IMR-90 (cell line): ENCODE measurements at regions not wholly inside any gene's neighbourhood (a gene's known extent, or its start where the extent isn't known, plus 50 kb on each side); places are given as distances from the start of the nearest gene placed in this dataset.

ENCODE experiments used
- ATAC-seq: fragments of 200-7000 bp; cut with Tn5 transposase; 2 replicates; pipeline ENCODE4 v1.9.1; 2020; ENCODE audit warnings: low read depth, mild to moderate bottlenecking, moderate library complexity
- BruUV-seq: library from RNA; stranded (reverse); fragments of 400-500 nt; replicated peaks from 2 replicates; lab custom pipeline; 2021; lab: Mats Ljungman, UMichigan
- CTCF ChIA-PET: fragments of 300-600 bp; formaldehyde crosslinking; extraction: SDS; loops from one replicate; lab custom pipeline; 2021; ENCODE audit warnings: antibody characterized with exemption; lab: Yijun Ruan, JAX
- POLR2A ChIA-PET: fragments of 300-600 bp; sonication (Branson Sonifier 250); formaldehyde crosslinking; loops from one replicate; lab custom pipeline; 2022; ENCODE audit warnings: antibody characterized with exemption; ENCODE audit not compliant: unreplicated experiment; lab: Charles Lee
- DNase-seq: peaks from one replicate; pipeline ENCODE4 v3.0.0; 2013
- H2AFZ ChIP-seq: replicated peaks from 2 replicates; pipeline ENCODE3; 2013; ENCODE audit warnings: low read length, mild to moderate bottlenecking; ENCODE audit not compliant: poor library complexity
- H2AK5ac ChIP-seq: 2 replicates; pipeline ENCODE4 v1.6.1; 2013; ENCODE audit warnings: low read depth, low read length, inconsistent platforms
- H2AK9ac ChIP-seq: replicated peaks from 2 replicates; pipeline ENCODE3; 2013; ENCODE audit warnings: mild to moderate bottlenecking, low read depth, low read length, moderate library complexity; ENCODE audit not compliant: poor library complexity
- H2BK120ac ChIP-seq: 2 replicates; pipeline ENCODE4 v1.6.1; 2013; ENCODE audit warnings: low read depth, low read length, inconsistent platforms
- H2BK15ac ChIP-seq: 3 replicates; pipeline ENCODE4 v1.6.1; 2013; ENCODE audit warnings: low read depth, low read length, inconsistent platforms
- H2BK20ac ChIP-seq: 2 replicates; pipeline ENCODE4 v1.6.1; 2013; ENCODE audit warnings: low read depth, mild to moderate bottlenecking, inconsistent platforms, low read length, moderate library complexity
- H2BK5ac ChIP-seq: 2 replicates; pipeline ENCODE4 v1.6.1; 2013; ENCODE audit warnings: mild to moderate bottlenecking, low read depth, low read length, inconsistent platforms; ENCODE audit not compliant: poor library complexity, severe bottlenecking
- H3K14ac ChIP-seq: replicated peaks from 2 replicates; pipeline ENCODE4 v1.6.1; 2013; ENCODE audit warnings: low read depth, low read length, inconsistent platforms
- H3K18ac ChIP-seq: 2 replicates; pipeline ENCODE4 v1.6.1; 2013; ENCODE audit warnings: low read depth, low read length, control low read depth
- H3K23ac ChIP-seq: 2 replicates; pipeline ENCODE4 v1.6.1; 2013; ENCODE audit warnings: low read depth, low read length, inconsistent platforms
- H3K27ac ChIP-seq: 2 replicates; pipeline ENCODE4 v1.5.1; 2013; ENCODE audit warnings: mild to moderate bottlenecking, control low read depth, low read length; ENCODE audit not compliant: insufficient read depth
- H3K27me3 ChIP-seq: 2 replicates; pipeline ENCODE4 v1.6.1; 2013; ENCODE audit warnings: low read length; ENCODE audit not compliant: control insufficient read depth, insufficient read depth
- H3K36me3 ChIP-seq: 2 replicates; pipeline ENCODE4 v1.6.1; 2013; ENCODE audit warnings: low read length, mixed read lengths; ENCODE audit not compliant: control insufficient read depth, insufficient read depth
- H3K4ac ChIP-seq: 2 replicates; pipeline ENCODE4 v1.6.1; 2013; ENCODE audit warnings: low read depth, low read length, inconsistent platforms
- H3K4me1 ChIP-seq: 2 replicates; pipeline ENCODE4 v1.6.1; 2013; ENCODE audit warnings: low read length, mixed read lengths; ENCODE audit not compliant: control insufficient read depth, insufficient read depth
- H3K4me2 ChIP-seq: 2 replicates; pipeline ENCODE4 v1.6.1; 2013; ENCODE audit warnings: low read depth, mild to moderate bottlenecking, control low read depth, low read length, moderate library complexity
- H3K4me3 ChIP-seq: 2 replicates; pipeline ENCODE4 v1.5.1; 2013; ENCODE audit warnings: low read depth, mild to moderate bottlenecking, control low read depth, low read length, moderate library complexity; ENCODE audit not compliant: insufficient read depth
- H3K56ac ChIP-seq: 2 replicates; pipeline ENCODE4 v1.6.1; 2013; ENCODE audit warnings: low read length, inconsistent platforms; ENCODE audit not compliant: insufficient read depth; ENCODE audit errors: extremely low read depth
- H3K79me1 ChIP-seq, 2 experiments: 2 replicates each; pipeline ENCODE4 v1.6.1; 2013; ENCODE audit warnings: low read length in 2 of 2, inconsistent platforms in 1 of 2, low read depth in 1 of 2
- H3K9ac ChIP-seq: 2 replicates; pipeline ENCODE4 v1.6.1; 2013; ENCODE audit warnings: low read depth, low read length, control low read depth
- H3K9me1 ChIP-seq: 2 replicates; pipeline ENCODE4 v1.6.1; 2013; ENCODE audit warnings: low read length, inconsistent platforms; ENCODE audit not compliant: insufficient read depth
- H3K9me3 ChIP-seq: 2 replicates; pipeline ENCODE4 v1.6.1; 2013; ENCODE audit warnings: low read length; ENCODE audit not compliant: control insufficient read depth, insufficient read depth
- H4K20me1 ChIP-seq: 2 replicates; pipeline ENCODE4 v1.6.1; 2013; ENCODE audit warnings: low read length, inconsistent platforms; ENCODE audit not compliant: insufficient read depth
- H4K5ac ChIP-seq: 2 replicates; pipeline ENCODE4 v1.6.1; 2013; ENCODE audit warnings: mild to moderate bottlenecking, low read depth, low read length, control low read depth
- H4K8ac ChIP-seq, 2 experiments: 2 replicates each; pipeline ENCODE4 v1.6.1; 2013; ENCODE audit warnings: low read depth in 2 of 2, low read length in 2 of 2, control low read depth in 1 of 2, inconsistent platforms in 1 of 2
- H4K91ac ChIP-seq: 2 replicates; pipeline ENCODE4 v1.6.1; 2013; ENCODE audit warnings: low read depth, low read length, inconsistent platforms; ENCODE audit not compliant: insufficient read depth
- CEBPB ChIP-seq: IDR thresholded peaks from 2 replicates; pipeline ENCODE4 v1.6.1; 2012; ENCODE audit warnings: low read depth, low read length, improper control_type of control experiment
- ELK1 ChIP-seq: fragments of 150-350 bp; IDR thresholded peaks from 2 replicates; pipeline ENCODE4 v1.6.1; 2016; ENCODE audit warnings: low read depth, mild to moderate bottlenecking, low read length, moderate library complexity, borderline replicate concordance
- WGBS, 2 experiments: methylation state at CpG; one replicate each; pipeline versions ENCODE4 v1.1.5 to v1.1.7; 2013; ENCODE audit warnings: missing lambda C conversion rate in 2 of 2; ENCODE audit not compliant: insufficient read length in 1 of 2; ENCODE audit errors: extremely low coverage in 2 of 2; 5-methylcytosine and 5-hydroxymethylcytosine counted together
- dilution Hi-C: fragments of 300-500 bp; cut with HindIII; formaldehyde crosslinking; loops from one replicate; pipeline ENCODE4 v1.14.3; 2018; ENCODE audit warnings: low sequenced_read_pairs; ENCODE audit not compliant: unreplicated experiment
- in situ Hi-C: fragments of 300-500 bp; cut with MboI; formaldehyde crosslinking; loops from 3 replicates; pipeline ENCODE4 v1.14.3; 2019; ENCODE audit warnings: low sequenced_read_pairs, inconsistent platforms, mixed read lengths
- intact Hi-C: fragments of 100-400 bp; cut with micrococcal nuclease; formaldehyde crosslinking; loops from 2 replicates; pipeline ENCODE4 v1.10.0; 2022

GRCh38 chr3:23099677-23100076 lies 103.5 kb upstream of the UBE2E2 start:
- in situ Hi-C loops (no loop called here), dilution Hi-C loops (no loop called here), intact Hi-C loops (no loop called here)
- H4K20me1 ChIP-seq = no peaks in the 10 kb centered on the region
- no CpG with 5 or more reads among the region's 2 CpGs for WGBS, 2 experiments
- H3K14ac ChIP-seq = no peak overlapping the region
- POLR2A ChIA-PET = no interaction called here
- no peaks in the 10 kb centered on the region for H3K9me1 ChIP-seq
- no peaks in the 10 kb centered on the region for H3K4me1 ChIP-seq
- H3K79me1 ChIP-seq = no peaks in the 10 kb centered on the region
- no peak overlapping the region for H2BK20ac ChIP-seq
- no peak overlapping the region for H4K91ac ChIP-seq
- no peak overlapping the region for H3K56ac ChIP-seq
- BruUV-seq = no TSS peak
- no peak overlapping the region for H3K4me2 ChIP-seq
- CTCF ChIA-PET = no interaction called here
- no peak overlapping the region for H3K23ac ChIP-seq
- H2AK5ac ChIP-seq = no peak overlapping the region
- no peak overlapping the region for H3K18ac ChIP-seq
- ATAC-seq = no peak
- TF ChIP-seq CEBPB = no peak
- no peak for TF ChIP-seq ELK1
- H2BK5ac ChIP-seq = no peak overlapping the region
- H2AK9ac ChIP-seq = no peak overlapping the region
- H3K27me3 ChIP-seq = no peaks in the 10 kb centered on the region; the same call in 1 of the 2 replicates
- H3K4ac ChIP-seq = no peak overlapping the region
- H2AFZ ChIP-seq = no peak overlapping the region
- H4K8ac ChIP-seq = no peak overlapping the region
- no peak overlapping the region for H2BK15ac ChIP-seq
- no peaks in the 10 kb centered on the region for H3K36me3 ChIP-seq
- no peaks in the 10 kb centered on the region for H3K9me3 ChIP-seq
- no peak overlapping the region for H2BK120ac ChIP-seq
- no peak for DNase-seq
- no peak overlapping the region for H3K4me3 ChIP-seq
- no peak overlapping the region for H3K27ac ChIP-seq
- no peak overlapping the region for H3K9ac ChIP-seq
- no peak overlapping the region for H4K5ac ChIP-seq
